Spleen (tissue), 7 donors: ENCODE measurements at regions not wholly inside any gene's neighbourhood (a gene's known extent, or its start where the extent isn't known, plus 50 kb on each side); places are given as distances from the start of the nearest gene placed in this dataset.

Experiments
- CTCF ChIP-seq, 11 experiments: fragments of 200-600 bp in 7 of 11; fragments of 450-650 bp in 4 of 11; sonication (generic) in 4 of 11; IDR thresholded peaks in 8 of 11; conservative IDR thresholded peaks in 3 of 11; 1 replicate in 7 of 11; 2 replicates in 4 of 11; pipeline versions ENCODE4 v1.4.0 to v1.8.0; 2016 to 2021; ENCODE audit warnings: antibody characterized with exemption in 11 of 11, inconsistent platforms in 4 of 11, mild to moderate bottlenecking in 1 of 11
- POLR2A ChIP-seq, 3 donors: fragments of 450-650 bp; IDR thresholded peaks; one replicate each; pipeline ENCODE4 v1.5.1; 2017; ENCODE audit warnings: antibody characterized with exemption in 3 of 3, mild to moderate bottlenecking in 1 of 3
- POLR2AphosphoS5 ChIP-seq, 3 donors: sonication (generic); formaldehyde crosslinking; IDR thresholded peaks; one replicate each; pipeline ENCODE4 v1.5.1; 2017; ENCODE audit warnings: antibody characterized with exemption in 3 of 3
- donor health status: DM: no; HTN: no; CAD: no; lungs with moderate emphysema.
- donor health status: DM: no; HTN: no; CAD: no.
- donor health status: DM: no; HTN: no; CAD: no.

DNA sequence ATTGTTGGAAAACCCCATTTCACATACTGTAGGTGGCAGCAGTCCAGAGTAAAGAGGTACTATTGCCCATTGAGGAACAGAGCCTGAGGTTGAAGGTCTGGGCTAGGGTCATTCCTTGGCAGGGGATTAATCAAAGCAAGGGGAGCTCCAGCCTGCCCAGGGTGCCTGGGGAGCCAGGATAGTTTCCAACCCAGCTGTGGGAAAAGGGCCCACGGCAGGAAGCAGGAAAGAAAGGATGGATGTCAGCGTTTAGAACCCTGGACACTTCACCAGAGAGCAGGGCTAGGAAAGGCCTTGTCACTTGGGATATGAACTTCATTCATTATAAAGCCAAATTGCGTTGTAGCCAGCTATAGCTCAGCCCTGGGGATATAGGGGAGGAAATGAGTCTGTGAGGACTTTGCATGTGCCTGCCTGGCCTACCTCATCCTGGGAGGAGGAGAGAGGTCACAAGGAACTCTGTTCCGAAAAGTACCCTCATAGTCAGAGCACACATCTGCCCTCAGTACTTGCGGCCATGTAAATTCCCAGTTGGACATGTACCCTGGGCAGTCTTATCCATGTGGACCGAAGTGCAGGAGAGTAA lies 140.2 kb upstream of the COPS8 start:
- TF ChIP-seq CTCF (IDR thresholded peaks at IDR 0.05 in 8 of 11, conservative IDR thresholded peaks at IDR 0.05 in 3 of 11) (no peak), POLR2A (IDR thresholded peaks at IDR 0.05) (no peak), POLR2AphosphoS5 (IDR thresholded peaks at IDR 0.05) (peak in 2 of 3 donors; percentile 42 to 44)
